ENCODE measurements at regions not wholly inside any gene's neighbourhood (a gene's known extent, or its start where the extent isn't known, plus 50 kb on each side); places are given as distances from the start of the nearest gene placed in this dataset.
A peak's percentile ranks its signal among the peaks of the same experiment; 100 is the strongest.

DNA sequence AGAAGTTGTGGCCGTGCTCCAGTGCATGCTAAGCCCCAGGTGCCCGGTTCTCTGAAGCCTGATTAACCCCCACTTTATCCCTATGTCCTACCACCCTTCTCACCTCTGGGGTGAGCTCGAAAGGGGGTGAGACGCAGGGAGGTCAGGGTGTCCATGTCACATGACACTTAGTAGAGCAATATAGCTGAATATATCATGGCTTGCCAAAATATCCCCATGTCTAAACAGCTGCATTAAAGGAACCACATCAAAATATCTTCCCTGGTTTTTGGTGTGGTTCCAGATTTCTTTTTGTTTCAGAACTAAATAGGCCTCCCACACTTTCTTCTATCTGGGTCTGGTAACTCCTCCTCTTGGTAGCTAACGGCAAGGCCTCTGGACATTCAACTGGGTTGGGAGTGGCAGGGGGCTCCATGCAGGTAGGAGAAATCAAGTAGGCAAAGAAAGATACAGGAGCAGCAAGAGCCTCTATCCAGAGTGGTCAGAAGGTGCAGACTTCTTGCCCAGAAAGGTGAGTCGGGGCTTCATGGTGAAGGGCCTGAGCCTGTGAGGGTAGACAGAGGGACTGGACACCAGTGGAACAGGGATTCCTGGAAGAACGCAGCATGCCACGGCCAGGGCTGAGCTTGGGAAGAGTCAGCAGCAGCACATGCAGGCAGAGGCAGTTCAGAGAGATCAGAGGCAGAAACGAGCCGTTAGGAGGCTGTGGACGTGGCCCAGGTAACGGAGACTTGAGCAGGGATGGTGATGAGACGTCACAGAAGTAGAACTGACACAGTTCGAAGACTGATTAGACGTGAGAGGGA, 202.8 kb upstream of the DIO3 start:
- Histone ChIP-seq H3K4me1 (replicated peaks) (peaks cover 7% of the 10 kb centered on the region), H3K36me3 (no peaks in the 10 kb centered on the region), H3K27me3 (replicated peaks; ENCODE audit: insufficient read depth) (no peaks in the 10 kb centered on the region), H3K4me3 (no peak overlapping the region), H3K27ac (peak overlapping the region; percentile 11 to 49), H3K9me3 (no peaks in the 10 kb centered on the region)
- WGBS, result 80% methylated on average over 15 of the region's 15 CpGs
- no peak for DNase-seq (ENCODE audit: low spot score)
- intact Hi-C loops (cut with DNase I), result no loop called here
- TF ChIP-seq POLR2AphosphoS5 (IDR thresholded peaks at IDR 0.05), result no peak

DNA sequence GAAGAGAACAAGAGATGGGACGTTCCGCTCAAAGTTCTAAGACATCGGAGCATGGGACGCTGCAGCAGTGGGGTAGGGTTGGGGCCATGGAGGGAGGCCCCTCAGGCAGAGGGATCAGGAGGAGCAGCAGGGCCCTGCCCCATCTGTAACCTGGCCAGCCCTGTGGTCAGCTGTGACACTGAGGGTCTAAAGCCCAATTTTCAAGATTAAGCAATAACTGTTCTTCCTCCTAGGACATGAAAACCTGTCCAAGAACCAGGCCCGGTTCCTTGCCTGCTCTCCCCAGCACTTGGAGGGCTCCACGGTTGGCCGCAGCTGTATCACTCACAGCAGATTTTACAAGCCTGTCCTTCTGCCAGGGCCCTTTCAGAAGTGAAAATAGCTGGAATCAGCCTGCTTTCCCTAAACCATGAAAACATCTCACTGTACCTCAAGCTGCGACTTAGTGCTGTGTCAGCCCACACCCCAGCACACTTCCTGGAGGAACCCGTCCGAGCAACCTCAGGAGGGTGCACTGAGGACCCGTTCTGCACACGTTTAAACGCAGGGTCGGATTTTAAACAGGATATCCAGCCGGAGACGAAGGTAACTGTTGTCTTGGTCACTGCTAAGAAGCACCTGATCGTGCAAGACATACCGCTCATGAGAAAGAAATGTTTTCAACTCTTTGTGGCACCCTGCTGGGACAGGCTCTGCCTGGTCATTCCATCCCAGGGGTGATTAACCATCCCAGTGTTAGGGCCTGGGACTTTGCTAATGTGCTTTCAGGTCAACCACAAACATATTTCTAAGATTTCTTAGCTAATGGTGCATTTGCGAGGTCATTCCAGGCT, 201.9 kb upstream of the DIO3 start:
- Histone ChIP-seq H3K9me3 (no peaks in the 10 kb centered on the region), H3K36me3 (no peaks in the 10 kb centered on the region), H3K27ac (peak overlapping the region; percentile 11 to 49), H3K4me3 (no peak overlapping the region), H3K4me1 (replicated peaks) (peaks cover 7% of the 10 kb centered on the region), H3K27me3 (replicated peaks; ENCODE audit: insufficient read depth) (no peaks in the 10 kb centered on the region)
- TF ChIP-seq, protein P1, sequence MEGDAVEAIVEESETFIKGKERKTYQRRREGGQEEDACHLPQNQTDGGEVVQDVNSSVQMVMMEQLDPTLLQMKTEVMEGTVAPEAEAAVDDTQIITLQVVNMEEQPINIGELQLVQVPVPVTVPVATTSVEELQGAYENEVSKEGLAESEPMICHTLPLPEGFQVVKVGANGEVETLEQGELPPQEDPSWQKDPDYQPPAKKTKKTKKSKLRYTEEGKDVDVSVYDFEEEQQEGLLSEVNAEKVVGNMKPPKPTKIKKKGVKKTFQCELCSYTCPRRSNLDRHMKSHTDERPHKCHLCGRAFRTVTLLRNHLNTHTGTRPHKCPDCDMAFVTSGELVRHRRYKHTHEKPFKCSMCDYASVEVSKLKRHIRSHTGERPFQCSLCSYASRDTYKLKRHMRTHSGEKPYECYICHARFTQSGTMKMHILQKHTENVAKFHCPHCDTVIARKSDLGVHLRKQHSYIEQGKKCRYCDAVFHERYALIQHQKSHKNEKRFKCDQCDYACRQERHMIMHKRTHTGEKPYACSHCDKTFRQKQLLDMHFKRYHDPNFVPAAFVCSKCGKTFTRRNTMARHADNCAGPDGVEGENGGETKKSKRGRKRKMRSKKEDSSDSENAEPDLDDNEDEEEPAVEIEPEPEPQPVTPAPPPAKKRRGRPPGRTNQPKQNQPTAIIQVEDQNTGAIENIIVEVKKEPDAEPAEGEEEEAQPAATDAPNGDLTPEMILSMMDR (IDR thresholded peaks at IDR 0.05), result no peak
- peak; percentile 52 for TF ChIP-seq POLR2AphosphoS5 (IDR thresholded peaks at IDR 0.05)
- intact Hi-C loops (cut with DNase I), result loop anchor here (5.0 to 10.0 kb wide), 5 partner anchors 118 to 695 kb away; no protein-coding TSS in a partner anchor
- WGBS, result 22% methylated on average over 19 of the region's 19 CpGs
- peak; percentile 44 for DNase-seq (ENCODE audit: low spot score)

DNA sequence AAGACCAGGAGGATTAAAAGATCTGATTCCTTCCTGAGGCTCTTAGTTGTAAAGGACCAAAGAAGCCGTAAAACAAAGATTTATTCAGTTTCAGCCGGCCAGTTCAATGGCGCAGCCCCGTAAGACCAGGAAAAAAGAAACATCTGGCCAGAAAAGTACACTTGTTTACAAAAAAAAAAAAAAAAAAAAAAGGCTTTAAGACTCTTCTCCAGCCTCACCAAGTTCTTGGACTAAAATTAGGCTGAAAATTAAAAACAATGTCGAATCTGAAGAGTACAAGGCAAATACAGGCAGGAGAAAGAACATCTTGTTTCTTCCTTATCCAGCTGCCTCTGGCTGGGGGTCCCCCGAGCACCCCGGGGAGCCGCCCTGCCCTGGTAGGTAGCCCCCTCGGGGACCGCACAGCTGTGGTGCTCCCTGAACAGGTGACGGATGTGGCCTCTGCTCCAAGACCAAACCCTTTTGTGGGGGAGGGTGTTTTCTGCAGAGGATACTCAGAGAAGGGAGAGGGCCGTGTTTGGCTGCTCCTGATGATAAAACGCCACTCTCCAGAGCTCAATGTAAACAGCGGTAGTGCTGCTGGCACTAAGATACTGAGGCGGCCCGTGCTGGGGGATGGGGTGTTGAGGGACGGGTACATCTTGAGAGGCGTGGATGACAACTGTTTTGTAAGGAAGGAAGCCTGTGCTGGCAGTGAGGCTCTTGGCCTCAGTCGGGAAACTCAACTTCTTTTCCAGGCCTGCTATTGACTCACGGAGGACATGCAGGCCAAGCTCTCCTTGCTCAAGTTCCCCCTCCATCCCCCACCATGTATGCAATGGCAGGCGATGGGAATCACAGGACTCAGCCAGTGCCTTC, 201.0 kb upstream of the DIO3 start:
- Histone ChIP-seq H3K4me3 (no peak overlapping the region), H3K4me1 (replicated peaks) (peaks cover 7% of the 10 kb centered on the region), H3K36me3 (no peaks in the 10 kb centered on the region), H3K9me3 (no peaks in the 10 kb centered on the region), H3K27ac (peak overlapping the region; percentile 48 to 49), H3K27me3 (replicated peaks; ENCODE audit: insufficient read depth) (no peaks in the 10 kb centered on the region)
- WGBS, result 21% methylated on average over 21 of the region's 21 CpGs
- DNase-seq (ENCODE audit: low spot score), result peak; percentile 35
- intact Hi-C loops (cut with DNase I), result loop anchor here (5.0 to 10.0 kb wide), 5 partner anchors 117 to 695 kb away; no protein-coding TSS in a partner anchor
- TF ChIP-seq POLR2AphosphoS5 (IDR thresholded peaks at IDR 0.05) (peak; percentile 32), POLR2A (IDR thresholded peaks at IDR 0.05) (no peak)
- TF ChIP-seq, protein P1 (IDR thresholded peaks at IDR 0.05), result no peak

GRCh38 chr14:101361044-101361443, 200.3 kb upstream of the DIO3 start:
- intact Hi-C loops (cut with DNase I), result loop anchor here (5.0 to 10.0 kb wide), 5 partner anchors 116 to 696 kb away; no protein-coding TSS in a partner anchor
- no peaks in the 10 kb centered on the region for H3K36me3 ChIP-seq
- WGBS, result 79% methylated on average over 16 of the region's 16 CpGs
- peaks cover 7% of the 10 kb centered on the region for H3K4me1 ChIP-seq (replicated peaks)
- H3K4me3 ChIP-seq, result no peak overlapping the region
- no peak for DNase-seq (ENCODE audit: low spot score)
- peak overlapping the region; percentile 34 to 48 for H3K27ac ChIP-seq
- TF ChIP-seq, protein P1 (IDR thresholded peaks at IDR 0.05), result no peak
- TF ChIP-seq POLR2AphosphoS5 (IDR thresholded peaks at IDR 0.05), result no peak
- TF ChIP-seq POLR2A (IDR thresholded peaks at IDR 0.05), result no peak
- H3K27me3 ChIP-seq (replicated peaks; ENCODE audit: insufficient read depth), result no peaks in the 10 kb centered on the region
- no peaks in the 10 kb centered on the region for H3K9me3 ChIP-seq

All from prostate gland (tissue), 2 donors.